ENCODE measurements at regions not wholly inside any gene's neighbourhood (a gene's known extent, or its start where the extent isn't known, plus 50 kb on each side); places are given as distances from the start of the nearest gene placed in this dataset.

DNA sequence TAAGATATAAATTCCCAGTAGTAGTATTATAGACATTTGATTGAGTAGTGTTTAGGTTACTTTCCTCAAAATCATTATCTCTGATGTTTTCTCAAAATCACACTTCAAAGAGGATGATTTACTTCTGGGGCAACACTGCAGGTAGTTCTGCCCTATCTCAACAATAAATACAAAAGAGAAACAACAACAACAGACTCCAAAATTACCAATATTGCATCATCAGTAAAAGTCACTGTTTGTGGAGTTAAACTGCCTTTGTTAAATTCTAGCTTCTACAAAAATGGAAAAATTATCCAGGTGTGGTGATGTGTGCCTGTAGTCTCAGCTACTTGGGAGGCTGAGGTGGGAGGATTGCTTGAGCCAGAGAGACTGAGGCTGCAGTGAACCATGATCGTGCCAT is 637.6 kb upstream of the ZNF608 start:
- WGBS (ENCODE audit: low lambda C conversion rate): 0% methylated on average over 1 of the region's 1 CpG
- intact Hi-C loops (cut with micrococcal nuclease; ENCODE audit: unreplicated experiment) (no loop called here), in situ Hi-C loops (cut with HindIII; ENCODE audit: extremely low pct_ligation_motif_present, low pct_unique_long_range_greater_than_20kb) (no loop called here)
- no peaks in the 10 kb centered on the region for H4K20me1 ChIP-seq (ENCODE audit: insufficient read depth, low read length)
- no peak overlapping the region for H3K9ac ChIP-seq (ENCODE audit: insufficient read depth, low read depth, low read length)
- ATAC-seq (no peak), FAIRE-seq (no peak), DNase-seq (ENCODE audit: low spot score) (no peak)
- no peak overlapping the region for H3K27ac ChIP-seq (ENCODE audit: extremely low read length, insufficient read depth, low read length)
- peaks cover 6% of the 10 kb centered on the region for H3K9me3 ChIP-seq (ENCODE audit: low read length)
- CTCF ChIA-PET (ENCODE audit: low intra/inter-chr PET ratio, low total read pairs): no interaction called here
- H3K36me3 ChIP-seq (replicated peaks in 1 of 2; ENCODE audit: control insufficient read depth in 1 of 2, insufficient read depth in 2 of 2, low read length in 2 of 2): no peaks in the 10 kb centered on the region
- H3K79me2 ChIP-seq (ENCODE audit: insufficient read depth, low read length): no peaks in the 10 kb centered on the region
- no TSS peak for BruUV-seq (replicated peaks)
- no peaks in the 10 kb centered on the region for H3K27me3 ChIP-seq (ENCODE audit: control insufficient read depth in 1 of 2, insufficient read depth in 2 of 2, low read length in 2 of 2)
- H2AFZ ChIP-seq (ENCODE audit: low read length): no peak overlapping the region
- no peak overlapping the region for H3K4me2 ChIP-seq (ENCODE audit: low read depth, low read length)
- no peak overlapping the region for H3K4me3 ChIP-seq (replicated peaks in 1 of 3; ENCODE audit: insufficient read depth in 1 of 3, low read depth in 2 of 3, low read length in 3 of 3)
- TF ChIP-seq ATF7 (IDR thresholded peaks at IDR 0.05) (peak; percentile 61), ATF7 (CRISPR knock-in tag; IDR thresholded peaks at IDR 0.05) (no peak), CEBPB (IDR thresholded peaks at IDR 0.05; ENCODE audit: borderline replicate concordance, low read depth, low read length) (peak; percentile 22; the same call in 1 of the 2 replicates)
- TF ChIP-seq, protein P1, sequence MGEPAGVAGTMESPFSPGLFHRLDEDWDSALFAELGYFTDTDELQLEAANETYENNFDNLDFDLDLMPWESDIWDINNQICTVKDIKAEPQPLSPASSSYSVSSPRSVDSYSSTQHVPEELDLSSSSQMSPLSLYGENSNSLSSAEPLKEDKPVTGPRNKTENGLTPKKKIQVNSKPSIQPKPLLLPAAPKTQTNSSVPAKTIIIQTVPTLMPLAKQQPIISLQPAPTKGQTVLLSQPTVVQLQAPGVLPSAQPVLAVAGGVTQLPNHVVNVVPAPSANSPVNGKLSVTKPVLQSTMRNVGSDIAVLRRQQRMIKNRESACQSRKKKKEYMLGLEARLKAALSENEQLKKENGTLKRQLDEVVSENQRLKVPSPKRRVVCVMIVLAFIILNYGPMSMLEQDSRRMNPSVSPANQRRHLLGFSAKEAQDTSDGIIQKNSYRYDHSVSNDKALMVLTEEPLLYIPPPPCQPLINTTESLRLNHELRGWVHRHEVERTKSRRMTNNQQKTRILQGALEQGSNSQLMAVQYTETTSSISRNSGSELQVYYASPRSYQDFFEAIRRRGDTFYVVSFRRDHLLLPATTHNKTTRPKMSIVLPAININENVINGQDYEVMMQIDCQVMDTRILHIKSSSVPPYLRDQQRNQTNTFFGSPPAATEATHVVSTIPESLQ (CRISPR knock-in tag; conservative IDR thresholded peaks at IDR 0.05): no peak
- POLR2A ChIA-PET: interaction anchor here (0.7 kb wide), 1 partner anchor 802 kb away, joined by 3 read pairs; no protein-coding TSS in a partner anchor
- H3K4me1 ChIP-seq (ENCODE audit: insufficient read depth, low read length): no peaks in the 10 kb centered on the region

DNA sequence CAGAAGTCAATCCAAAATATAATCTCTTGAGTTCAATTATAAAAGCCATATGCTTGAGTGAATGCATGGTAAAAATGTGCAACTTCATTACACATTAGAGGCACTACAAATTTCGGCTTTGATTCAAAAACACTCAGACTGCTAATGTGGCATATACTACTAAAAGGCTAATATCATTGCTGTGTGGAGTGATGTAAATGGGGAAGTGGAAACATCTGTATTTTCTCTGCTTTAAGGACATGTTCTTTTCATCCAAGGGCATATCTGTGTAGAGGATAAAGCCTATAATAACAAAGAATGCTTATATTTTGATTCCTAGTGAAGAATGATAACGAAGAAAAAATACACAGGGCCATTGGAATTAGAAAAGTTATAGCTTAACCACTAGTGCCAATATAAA is 643.9 kb upstream of the ZNF608 start:
- Histone ChIP-seq H4K20me1 (ENCODE audit: insufficient read depth, low read length) (no peaks in the 10 kb centered on the region), H2AFZ (ENCODE audit: low read length) (no peak overlapping the region), H3K79me2 (ENCODE audit: insufficient read depth, low read length) (no peaks in the 10 kb centered on the region), H3K27ac (ENCODE audit: extremely low read length, insufficient read depth, low read length) (no peak overlapping the region), H3K9ac (ENCODE audit: insufficient read depth, low read depth, low read length) (no peak overlapping the region), H3K27me3 (ENCODE audit: control insufficient read depth in 1 of 2, insufficient read depth in 2 of 2, low read length in 2 of 2) (no peaks in the 10 kb centered on the region), H3K36me3 (replicated peaks in 1 of 2; ENCODE audit: control insufficient read depth in 1 of 2, insufficient read depth in 2 of 2, low read length in 2 of 2) (no peaks in the 10 kb centered on the region), H3K4me2 (ENCODE audit: low read depth, low read length) (no peak overlapping the region), H3K9me3 (ENCODE audit: low read length) (peaks cover 27% of the 10 kb centered on the region), H3K4me1 (ENCODE audit: insufficient read depth, low read length) (no peaks in the 10 kb centered on the region), H3K4me3 (replicated peaks in 1 of 3; ENCODE audit: insufficient read depth in 1 of 3, low read depth in 2 of 3, low read length in 3 of 3) (no peak overlapping the region)
- no peak for ATAC-seq
- WGBS (ENCODE audit: low lambda C conversion rate): 4% methylated on average over 2 of the region's 2 CpGs
- intact Hi-C loops (cut with micrococcal nuclease; ENCODE audit: unreplicated experiment): no loop called here
- ChIA-PET CTCF (ENCODE audit: low intra/inter-chr PET ratio, low total read pairs) (no interaction called here), POLR2A (no interaction called here)
- FAIRE-seq: no peak
- BruUV-seq (replicated peaks): no TSS peak
- DNase-seq (ENCODE audit: low spot score): no peak
- in situ Hi-C loops (cut with HindIII; ENCODE audit: extremely low pct_ligation_motif_present, low pct_unique_long_range_greater_than_20kb): no loop called here
- TF ChIP-seq PPARG (CRISPR knock-in tag; conservative IDR thresholded peaks at IDR 0.05) (no peak), XBP1 (CRISPR knock-in tag; IDR thresholded peaks at IDR 0.05) (no peak), SRF (IDR thresholded peaks at IDR 0.05; ENCODE audit: low read depth, low read length) (no peak), JUN (CRISPR knock-in tag; IDR thresholded peaks at IDR 0.05) (no peak), ELF4 (CRISPR knock-in tag; IDR thresholded peaks at IDR 0.05; ENCODE audit: borderline replicate concordance) (no peak), KLF12 (CRISPR knock-in tag; IDR thresholded peaks at IDR 0.05; ENCODE audit: borderline replicate concordance) (no peak), ZNF558 (CRISPR knock-in tag; IDR thresholded peaks at IDR 0.05; ENCODE audit: borderline replicate concordance) (no peak), ELF1 (CRISPR knock-in tag; IDR thresholded peaks at IDR 0.05) (no peak), ZNF777 (CRISPR knock-in tag; IDR thresholded peaks at IDR 0.05) (no peak)
- TF ChIP-seq, protein P2, sequence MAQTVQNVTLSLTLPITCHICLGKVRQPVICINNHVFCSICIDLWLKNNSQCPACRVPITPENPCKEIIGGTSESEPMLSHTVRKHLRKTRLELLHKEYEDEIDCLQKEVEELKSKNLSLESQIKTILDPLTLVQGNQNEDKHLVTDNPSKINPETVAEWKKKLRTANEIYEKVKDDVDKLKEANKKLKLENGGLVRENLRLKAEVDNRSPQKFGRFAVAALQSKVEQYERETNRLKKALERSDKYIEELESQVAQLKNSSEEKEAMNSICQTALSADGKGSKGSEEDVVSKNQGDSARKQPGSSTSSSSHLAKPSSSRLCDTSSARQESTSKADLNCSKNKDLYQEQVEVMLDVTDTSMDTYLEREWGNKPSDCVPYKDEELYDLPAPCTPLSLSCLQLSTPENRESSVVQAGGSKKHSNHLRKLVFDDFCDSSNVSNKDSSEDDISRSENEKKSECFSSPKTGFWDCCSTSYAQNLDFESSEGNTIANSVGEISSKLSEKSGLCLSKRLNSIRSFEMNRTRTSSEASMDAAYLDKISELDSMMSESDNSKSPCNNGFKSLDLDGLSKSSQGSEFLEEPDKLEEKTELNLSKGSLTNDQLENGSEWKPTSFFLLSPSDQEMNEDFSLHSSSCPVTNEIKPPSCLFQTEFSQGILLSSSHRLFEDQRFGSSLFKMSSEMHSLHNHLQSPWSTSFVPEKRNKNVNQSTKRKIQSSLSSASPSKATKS (CRISPR knock-in tag; IDR thresholded peaks at IDR 0.05): no peak
- TF ChIP-seq, protein P3, sequence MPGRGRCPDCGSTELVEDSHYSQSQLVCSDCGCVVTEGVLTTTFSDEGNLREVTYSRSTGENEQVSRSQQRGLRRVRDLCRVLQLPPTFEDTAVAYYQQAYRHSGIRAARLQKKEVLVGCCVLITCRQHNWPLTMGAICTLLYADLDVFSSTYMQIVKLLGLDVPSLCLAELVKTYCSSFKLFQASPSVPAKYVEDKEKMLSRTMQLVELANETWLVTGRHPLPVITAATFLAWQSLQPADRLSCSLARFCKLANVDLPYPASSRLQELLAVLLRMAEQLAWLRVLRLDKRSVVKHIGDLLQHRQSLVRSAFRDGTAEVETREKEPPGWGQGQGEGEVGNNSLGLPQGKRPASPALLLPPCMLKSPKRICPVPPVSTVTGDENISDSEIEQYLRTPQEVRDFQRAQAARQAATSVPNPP (CRISPR knock-in tag; IDR thresholded peaks at IDR 0.05): no peak
- TF ChIP-seq, protein P4, sequence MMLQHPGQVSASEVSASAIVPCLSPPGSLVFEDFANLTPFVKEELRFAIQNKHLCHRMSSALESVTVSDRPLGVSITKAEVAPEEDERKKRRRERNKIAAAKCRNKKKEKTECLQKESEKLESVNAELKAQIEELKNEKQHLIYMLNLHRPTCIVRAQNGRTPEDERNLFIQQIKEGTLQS (CRISPR knock-in tag; IDR thresholded peaks at IDR 0.05): no peak

Data from HepG2 (cell line).